ENCODE measurements at regions not wholly inside any gene's neighbourhood (a gene's known extent, or its start where the extent isn't known, plus 50 kb on each side); places are given as distances from the start of the nearest gene placed in this dataset.

GRCh38 chr18:56389190-56389589, 249.2 kb downstream of the TXNL1 start:
- TF ChIP-seq EZH2phosphoT487 (IDR thresholded peaks at IDR 0.05; ENCODE audit: borderline replicate concordance, low read length): no peak
- TF ChIP-seq, protein P1, sequence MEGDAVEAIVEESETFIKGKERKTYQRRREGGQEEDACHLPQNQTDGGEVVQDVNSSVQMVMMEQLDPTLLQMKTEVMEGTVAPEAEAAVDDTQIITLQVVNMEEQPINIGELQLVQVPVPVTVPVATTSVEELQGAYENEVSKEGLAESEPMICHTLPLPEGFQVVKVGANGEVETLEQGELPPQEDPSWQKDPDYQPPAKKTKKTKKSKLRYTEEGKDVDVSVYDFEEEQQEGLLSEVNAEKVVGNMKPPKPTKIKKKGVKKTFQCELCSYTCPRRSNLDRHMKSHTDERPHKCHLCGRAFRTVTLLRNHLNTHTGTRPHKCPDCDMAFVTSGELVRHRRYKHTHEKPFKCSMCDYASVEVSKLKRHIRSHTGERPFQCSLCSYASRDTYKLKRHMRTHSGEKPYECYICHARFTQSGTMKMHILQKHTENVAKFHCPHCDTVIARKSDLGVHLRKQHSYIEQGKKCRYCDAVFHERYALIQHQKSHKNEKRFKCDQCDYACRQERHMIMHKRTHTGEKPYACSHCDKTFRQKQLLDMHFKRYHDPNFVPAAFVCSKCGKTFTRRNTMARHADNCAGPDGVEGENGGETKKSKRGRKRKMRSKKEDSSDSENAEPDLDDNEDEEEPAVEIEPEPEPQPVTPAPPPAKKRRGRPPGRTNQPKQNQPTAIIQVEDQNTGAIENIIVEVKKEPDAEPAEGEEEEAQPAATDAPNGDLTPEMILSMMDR (IDR thresholded peaks at IDR 0.05; ENCODE audit: low read depth, low read length, poor library complexity, severe bottlenecking): no peak
